Islet of Langerhans (tissue), 1 donor: ENCODE measurements at regions not wholly inside any gene's neighbourhood (a gene's known extent, or its start where the extent isn't known, plus 50 kb on each side); places are given as distances from the start of the nearest gene placed in this dataset.

Source experiments
- FAIRE-seq: peaks from one replicate; lab custom pipeline; 2011; peaks lifted over from hg19 to GRCh38; lab: Jason Lieb, UNC

- no peak for FAIRE-seq
Observed at GRCh38 chr17:14762736-14763479, 462.0 kb downstream of the HS3ST3B1 start.

GRCh38 chr17:14760719-14761411 is 460.0 kb downstream of the HS3ST3B1 start:
- FAIRE-seq = peak; percentile 33

GRCh38 chr17:14760212-14760611 is 459.3 kb downstream of the HS3ST3B1 start:
- FAIRE-seq = no peak

DNA sequence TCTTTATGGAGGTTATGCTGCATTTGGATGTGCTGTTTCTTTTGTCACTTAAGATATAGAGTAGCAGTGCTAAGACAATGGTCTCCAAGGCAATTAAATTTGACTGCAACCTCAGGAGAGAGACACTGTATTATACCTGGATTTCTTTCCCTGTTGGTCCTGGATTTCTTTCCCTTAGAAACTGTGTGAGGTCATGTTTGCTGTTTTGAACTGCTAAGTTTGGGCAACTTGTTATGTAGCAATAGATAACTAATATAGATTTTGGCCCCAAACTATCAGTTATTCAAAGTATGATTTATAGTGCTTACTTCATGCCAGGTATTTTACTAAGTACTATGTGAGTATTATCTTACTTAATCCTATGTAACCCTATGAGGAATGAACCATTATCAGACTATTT is 458.4 kb downstream of the HS3ST3B1 start:
- FAIRE-seq = no peak

- FAIRE-seq = no peak
Observed at GRCh38 chr17:14756479-14756878, 455.6 kb downstream of the HS3ST3B1 start.

- FAIRE-seq = no peak
Observed at GRCh38 chr17:14755002-14755401, 454.1 kb downstream of the HS3ST3B1 start.

- FAIRE-seq = no peak
Observed at GRCh38 chr17:14753383-14753782, 452.5 kb downstream of the HS3ST3B1 start.

DNA sequence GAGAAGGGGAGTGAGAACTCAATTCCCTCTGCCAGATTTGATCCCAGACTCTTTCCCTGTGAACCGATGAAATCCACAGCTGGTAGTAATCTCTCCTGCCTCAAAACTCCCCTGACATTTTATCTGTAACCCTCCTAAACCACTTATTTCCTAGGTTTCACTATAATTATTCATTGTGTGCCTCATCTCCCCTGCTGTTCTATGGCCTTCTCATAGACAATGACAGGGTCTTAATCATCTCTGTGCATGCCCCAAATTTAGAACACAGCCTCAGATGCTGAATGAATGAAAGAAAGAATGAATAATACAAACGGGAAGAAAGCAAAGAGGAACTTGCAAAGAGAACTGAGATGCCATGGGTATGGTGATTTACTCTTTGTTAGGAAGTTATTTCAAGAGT is 451.1 kb downstream of the HS3ST3B1 start:
- no peak for FAIRE-seq

DNA sequence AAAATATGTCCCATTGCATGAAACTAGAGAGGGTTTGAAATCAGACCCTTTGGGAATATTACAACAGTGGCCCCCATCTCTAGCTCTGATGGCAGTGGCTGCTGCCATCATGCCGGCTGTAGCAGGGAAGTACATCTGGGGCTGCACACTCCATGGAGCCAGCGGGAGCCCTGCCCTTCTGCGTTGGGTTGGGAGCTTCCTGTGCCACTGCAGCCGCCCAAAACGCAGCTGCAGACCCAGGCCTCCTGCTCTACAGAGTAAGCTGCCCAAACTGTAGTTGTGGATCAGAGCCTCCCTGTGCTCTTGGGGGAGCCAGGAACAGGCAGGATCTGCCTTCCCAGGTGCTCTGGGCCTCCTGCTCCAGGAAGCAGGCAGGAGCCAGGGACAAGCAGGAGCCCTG is 450.0 kb downstream of the HS3ST3B1 start:
- no peak for FAIRE-seq

- FAIRE-seq = no peak
Observed at GRCh38 chr17:14749269-14749668, 448.4 kb downstream of the HS3ST3B1 start.

- FAIRE-seq = no peak
Observed at GRCh38 chr17:14748036-14748710, 447.3 kb downstream of the HS3ST3B1 start.

- FAIRE-seq = no peak
Observed at GRCh38 chr17:14747603-14747950, 446.7 kb downstream of the HS3ST3B1 start.

GRCh38 chr17:14746822-14747602 is 446.1 kb downstream of the HS3ST3B1 start:
- FAIRE-seq = no peak

GRCh38 chr17:14745541-14745940 is 444.7 kb downstream of the HS3ST3B1 start:
- no peak for FAIRE-seq

GRCh38 chr17:14744761-14745473 is 444.0 kb downstream of the HS3ST3B1 start:
- FAIRE-seq = no peak

GRCh38 chr17:14741491-14741890 is 440.6 kb downstream of the HS3ST3B1 start:
- FAIRE-seq = no peak

GRCh38 chr17:14739656-14740431 is 439.0 kb downstream of the HS3ST3B1 start:
- no peak for FAIRE-seq

DNA sequence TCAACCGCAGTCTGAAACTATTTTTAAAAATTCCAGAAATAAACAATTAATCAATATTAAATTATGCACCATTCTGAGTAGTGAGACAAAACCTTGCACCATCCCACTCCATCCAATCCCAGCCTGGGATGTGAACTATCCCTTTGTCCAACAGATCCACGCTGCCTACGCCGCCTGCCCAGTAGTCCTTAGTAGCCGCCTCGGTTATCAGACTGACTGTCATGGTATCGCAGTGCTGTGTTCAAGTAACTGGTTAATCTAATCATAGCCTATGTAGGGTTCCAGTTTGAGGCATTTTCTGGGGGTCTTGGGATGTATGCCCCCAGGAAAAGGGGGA is 437.7 kb downstream of the HS3ST3B1 start:
- FAIRE-seq = no peak

DNA sequence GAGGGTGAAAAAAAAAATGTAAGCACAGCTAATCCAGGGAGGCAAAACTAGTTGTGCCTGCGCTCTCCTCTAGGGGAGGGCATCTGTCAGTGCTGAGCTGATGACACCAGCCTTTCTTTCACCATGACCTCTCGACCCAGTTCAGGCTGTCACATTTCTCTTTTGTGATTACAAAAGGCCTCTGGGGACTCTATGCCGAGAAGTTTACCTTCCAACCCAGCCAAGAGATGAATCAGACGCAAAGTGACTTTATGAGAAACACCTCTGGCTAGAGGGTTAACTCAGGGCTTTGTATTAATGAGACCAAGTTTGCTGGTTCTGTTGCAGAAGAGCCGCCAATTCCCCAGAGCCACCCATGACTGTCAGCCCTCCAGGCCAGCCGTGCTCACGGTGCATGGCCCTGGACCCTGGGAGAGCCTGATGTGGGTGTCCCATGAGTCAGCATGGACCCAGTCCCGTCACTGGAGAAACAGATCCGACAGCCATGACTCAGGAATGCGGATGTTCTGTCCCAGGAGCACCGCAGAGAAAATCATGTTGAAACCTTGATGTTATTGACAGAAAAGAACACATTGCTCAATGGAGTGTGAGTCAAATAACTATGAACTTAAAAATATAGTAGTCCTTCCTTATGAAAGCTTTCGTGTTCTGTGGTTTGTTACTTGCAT is 437.2 kb downstream of the HS3ST3B1 start:
- no peak for FAIRE-seq

- no peak for FAIRE-seq
Observed at GRCh38 chr17:14736631-14737030, 435.8 kb downstream of the HS3ST3B1 start.

DNA sequence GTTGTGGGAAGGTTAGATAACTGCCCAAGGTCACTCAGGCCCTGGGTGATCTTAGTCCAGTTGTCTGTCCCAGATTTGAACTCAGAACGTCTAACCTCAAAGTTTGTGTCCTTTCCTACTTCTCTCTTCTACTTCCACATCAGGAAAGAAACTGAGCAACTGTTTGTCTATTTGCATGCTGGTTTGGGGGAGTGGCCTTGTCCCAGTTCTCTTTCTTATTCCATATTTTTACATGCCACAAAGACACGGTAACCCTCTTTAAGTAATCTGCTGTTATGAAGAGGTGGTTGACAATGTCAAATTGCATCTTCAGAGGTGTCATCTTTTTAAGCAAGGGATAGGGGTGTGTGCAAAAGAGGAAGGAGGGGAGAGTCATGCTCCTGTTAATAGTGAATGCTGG is 432.5 kb downstream of the HS3ST3B1 start:
- no peak for FAIRE-seq
